ENCODE measurements at regions not wholly inside any gene's neighbourhood (a gene's known extent, or its start where the extent isn't known, plus 50 kb on each side); places are given as distances from the start of the nearest gene placed in this dataset.

DNA sequence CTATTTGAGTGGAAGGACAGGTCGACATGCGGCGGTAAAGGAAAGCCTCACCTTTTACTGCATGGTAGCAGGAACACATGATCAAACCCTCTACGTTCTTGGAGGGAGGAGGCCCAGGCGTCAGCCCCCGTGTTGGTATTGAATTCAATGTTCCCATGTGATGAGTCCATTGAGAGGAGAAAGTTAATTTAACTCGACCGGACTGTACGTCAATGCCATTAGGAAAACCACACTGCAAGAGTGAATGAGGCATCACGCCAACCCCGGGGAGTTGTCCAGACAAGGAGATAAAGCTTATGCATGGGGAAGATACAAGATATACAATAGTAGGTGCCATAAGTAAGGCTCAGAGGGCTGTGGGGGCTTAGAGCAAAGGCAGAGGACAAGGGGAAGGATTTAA, 213.9 kb upstream of the ECI2 start:
- intact Hi-C loops (cut with DNase I; ENCODE audit: low total_unique reads), result no loop called here
- 88 to 93% (median 89%) methylated on average over 11 of the region's 11 CpGs for WGBS, 5 donors
- peak overlapping the region in 3 of 8 donors; percentile 39 to 48 (median 43) for H3K27ac ChIP-seq
- H3K27me3 ChIP-seq (replicated peaks in 1 of 7), result no peaks in the 10 kb centered on the region
- peaks cover 0 to 9% (median 0%) of the 10 kb centered on the region in 6 donors for H3K4me1 ChIP-seq
- H3K36me3 ChIP-seq, result no peaks in the 10 kb centered on the region
- no peak for TF ChIP-seq POLR2A (IDR thresholded peaks at IDR 0.05)
- TF ChIP-seq CTCF (IDR thresholded peaks at IDR 0.05 in 8 of 11, conservative IDR thresholded peaks at IDR 0.05 in 3 of 11), result no peak
- TF ChIP-seq POLR2AphosphoS5 (IDR thresholded peaks at IDR 0.05), result no peak
- no peaks in the 10 kb centered on the region for H3K9me3 ChIP-seq
- no peak overlapping the region for H3K4me3 ChIP-seq
- DNase-seq, result no peak

- Histone ChIP-seq H3K27me3 (replicated peaks in 1 of 7) (no peaks in the 10 kb centered on the region), H3K27ac (peak overlapping the region in 3 of 8 donors; percentile 39 to 48 (median 43)), H3K4me1 (peaks cover 0 to 9% (median 0%) of the 10 kb centered on the region in 6 donors), H3K4me3 (no peak overlapping the region), H3K9me3 (no peaks in the 10 kb centered on the region), H3K36me3 (no peaks in the 10 kb centered on the region)
- no peak for DNase-seq
- TF ChIP-seq POLR2A (IDR thresholded peaks at IDR 0.05) (no peak), CTCF (IDR thresholded peaks at IDR 0.05 in 8 of 11, conservative IDR thresholded peaks at IDR 0.05 in 3 of 11) (no peak), POLR2AphosphoS5 (IDR thresholded peaks at IDR 0.05) (peak in 1 of 3 donors; percentile 47)
- intact Hi-C loops (cut with DNase I; ENCODE audit: low total_unique reads), result no loop called here
- 64 to 76% (median 75%) methylated on average over 14 of the region's 14 CpGs for WGBS, 5 donors
Observed at GRCh38 chr6:4348462-4349112, 213.2 kb upstream of the ECI2 start.

DNA sequence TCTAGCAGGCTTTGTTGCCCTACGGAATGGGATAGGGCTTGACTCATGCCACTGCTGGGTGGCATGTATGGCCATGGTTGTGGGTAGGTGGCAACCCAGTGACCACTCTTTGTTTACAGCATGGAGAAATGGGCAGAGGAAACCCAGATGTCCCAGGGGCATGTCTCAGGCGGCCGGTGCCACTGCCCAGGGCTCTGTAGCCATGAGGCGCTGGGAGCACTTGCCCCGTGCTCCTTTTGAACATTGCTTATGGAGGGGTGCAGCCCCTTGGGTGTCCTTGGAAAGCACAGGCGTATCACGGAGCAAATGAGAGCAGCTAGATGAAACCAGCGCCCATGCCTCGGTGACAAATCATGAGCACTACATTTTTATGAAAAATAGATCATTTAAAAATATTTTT, 212.5 kb upstream of the ECI2 start:
- H3K36me3 ChIP-seq, result no peaks in the 10 kb centered on the region
- WGBS, 5 donors, result 80 to 95% (median 89%) methylated on average over 7 to 9 of the region's 9 CpGs
- H3K27ac ChIP-seq, result peak overlapping the region in 3 of 8 donors; percentile 28 to 48 (median 43)
- peaks cover 0 to 9% (median 0%) of the 10 kb centered on the region in 6 donors for H3K4me1 ChIP-seq
- DNase-seq, result no peak
- H3K27me3 ChIP-seq (replicated peaks in 1 of 7), result no peaks in the 10 kb centered on the region
- intact Hi-C loops (cut with DNase I; ENCODE audit: low total_unique reads), result no loop called here
- H3K9me3 ChIP-seq, result no peaks in the 10 kb centered on the region
- TF ChIP-seq POLR2A (IDR thresholded peaks at IDR 0.05) (no peak), CTCF (IDR thresholded peaks at IDR 0.05 in 8 of 11, conservative IDR thresholded peaks at IDR 0.05 in 3 of 11) (no peak), POLR2AphosphoS5 (IDR thresholded peaks at IDR 0.05) (no peak)
- H3K4me3 ChIP-seq, result no peak overlapping the region

GRCh38 chr6:4346659-4347333, 211.4 kb upstream of the ECI2 start:
- no peak for DNase-seq
- no peak overlapping the region for H3K4me3 ChIP-seq
- H3K4me1 ChIP-seq, result peaks cover 0 to 9% (median 0%) of the 10 kb centered on the region in 6 donors
- WGBS, 5 donors, result 77 to 88% (median 85%) methylated on average over 6 of the region's 6 CpGs
- no peaks in the 10 kb centered on the region for H3K36me3 ChIP-seq
- no peaks in the 10 kb centered on the region for H3K27me3 ChIP-seq (replicated peaks in 1 of 7)
- TF ChIP-seq CTCF (IDR thresholded peaks at IDR 0.05 in 8 of 11, conservative IDR thresholded peaks at IDR 0.05 in 3 of 11), result no peak
- no peak for TF ChIP-seq POLR2A (IDR thresholded peaks at IDR 0.05)
- no peak for TF ChIP-seq POLR2AphosphoS5 (IDR thresholded peaks at IDR 0.05)
- H3K9me3 ChIP-seq, result no peaks in the 10 kb centered on the region
- intact Hi-C loops (cut with DNase I; ENCODE audit: low total_unique reads), result no loop called here
- H3K27ac ChIP-seq, result no peak overlapping the region

All from spleen (tissue), 11 donors.